HUDEP-2 (cell line): ENCODE measurements at regions not wholly inside any gene's neighbourhood (a gene's known extent, or its start where the extent isn't known, plus 50 kb on each side); places are given as distances from the start of the nearest gene placed in this dataset.
"Not testable (repeated sequence)": the region's sequence is repeated elsewhere in the genome, so short reads cannot be mapped to it uniquely, and the experiment has no call there.

Source experiments
- DNase-seq, 76 experiments: peaks; one replicate each; lab custom pipeline; 2025; ENCODE audit not compliant: unreplicated experiment in 76 of 76; lab: John Stamatoyannopoulos, UW

- no peak for DNase-seq
Measured at GRCh38 chr2:215631696-215632095, 195.8 kb upstream of the FN1 start.

DNA sequence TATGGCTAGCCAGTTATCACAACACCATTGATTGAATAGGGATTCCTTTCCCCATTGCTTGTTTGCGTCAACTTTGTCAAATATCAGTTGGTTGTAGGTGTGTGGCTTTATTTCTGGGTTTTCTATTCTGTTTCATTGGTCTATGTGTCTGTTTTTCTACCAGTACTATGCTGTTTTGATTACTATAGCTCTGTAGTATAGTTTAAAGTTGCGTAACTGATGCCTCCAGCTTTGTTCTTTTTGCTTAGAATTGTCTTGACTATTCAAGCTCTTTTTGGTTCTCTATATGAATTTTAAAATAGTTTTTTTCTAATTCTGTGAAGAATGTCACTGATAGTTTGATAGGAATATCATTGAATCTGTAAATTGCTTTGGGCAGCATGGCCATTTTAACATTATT lies 194.9 kb upstream of the FN1 start:
- DNase-seq, result not testable (repeated sequence)

DNA sequence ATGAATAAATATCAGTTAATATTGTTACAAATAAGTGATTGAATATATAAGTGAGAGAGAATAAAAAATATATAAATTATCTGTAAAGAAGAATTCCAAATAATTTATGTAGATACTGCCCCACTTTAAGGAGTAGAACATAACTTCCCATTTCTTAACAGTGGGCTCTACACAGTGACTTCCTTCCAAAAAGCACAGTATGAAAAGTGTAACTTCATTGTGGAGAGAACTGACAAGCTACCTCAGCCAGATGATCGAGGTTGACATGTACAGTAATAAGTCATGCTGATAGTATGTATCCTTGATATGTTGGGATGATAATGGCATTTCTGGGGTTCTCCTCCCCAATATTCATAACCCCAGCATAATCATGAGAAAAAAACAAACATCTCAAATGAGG lies 191.9 kb upstream of the FN1 start:
- no peak for DNase-seq

DNA sequence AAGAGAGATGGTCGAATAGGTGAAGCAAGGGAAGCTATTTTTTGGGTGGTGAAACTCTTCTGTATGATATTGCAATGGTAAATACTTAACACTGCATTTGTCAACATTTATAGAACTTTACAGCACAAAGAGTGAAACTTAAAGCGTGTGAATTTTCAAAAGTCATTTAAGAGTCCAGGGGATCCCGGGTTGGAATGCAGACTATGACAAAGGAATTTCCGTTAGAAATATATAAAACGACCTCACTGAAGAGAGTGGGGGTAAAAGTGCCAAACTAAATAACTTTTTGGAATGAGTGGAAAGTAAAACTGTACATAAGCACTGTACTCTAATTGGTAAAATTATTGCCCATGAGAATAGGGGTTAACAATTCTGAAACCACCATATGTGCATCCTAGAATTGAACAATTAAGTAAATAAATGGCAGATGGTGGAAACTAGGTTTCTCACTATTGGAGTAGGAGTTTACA lies 191.0 kb upstream of the FN1 start:
- no peak for DNase-seq

DNA sequence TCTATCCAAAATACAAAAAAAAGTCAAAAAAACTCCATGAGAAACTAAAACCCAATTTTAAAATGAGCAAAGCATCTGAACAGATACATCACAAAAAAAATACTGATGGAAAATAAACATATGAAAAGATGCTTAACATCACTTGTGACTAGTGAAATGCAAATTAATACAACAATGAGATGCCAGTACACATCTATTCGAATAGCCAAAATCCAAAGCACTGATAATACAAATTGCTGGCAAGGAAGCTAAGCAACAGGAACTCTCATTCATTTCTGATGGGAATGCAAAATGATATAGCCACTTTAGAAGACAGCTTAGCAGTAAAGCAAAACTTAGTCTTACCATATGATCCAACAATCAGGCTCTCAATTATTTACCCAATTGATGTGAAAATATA lies 190.2 kb upstream of the FN1 start:
- DNase-seq, result no peak

- no peak for DNase-seq
Measured at GRCh38 chr2:215625207-215625606, 189.3 kb upstream of the FN1 start.

GRCh38 chr2:215624423-215624829 lies 188.6 kb upstream of the FN1 start:
- DNase-seq, result no peak

DNA sequence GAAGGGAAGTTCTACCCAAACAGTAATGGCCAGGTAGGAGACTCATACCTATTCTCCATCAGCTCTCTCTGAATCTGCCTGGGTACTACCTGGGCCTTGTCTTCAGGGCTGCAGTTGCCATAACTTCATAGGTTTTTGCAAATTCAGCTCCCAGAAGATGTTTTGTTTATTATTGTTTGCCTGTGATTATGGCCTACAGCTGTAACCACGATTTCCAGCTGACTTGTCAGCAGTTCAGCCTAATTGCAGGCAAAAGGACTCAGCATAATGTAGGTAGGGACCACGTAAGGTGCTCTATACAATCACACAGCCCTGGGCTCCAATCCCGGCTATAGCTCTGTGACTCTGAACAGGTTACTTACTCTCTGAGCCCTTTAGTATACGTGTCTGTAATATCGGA lies 187.0 kb upstream of the FN1 start:
- DNase-seq, result no peak

DNA sequence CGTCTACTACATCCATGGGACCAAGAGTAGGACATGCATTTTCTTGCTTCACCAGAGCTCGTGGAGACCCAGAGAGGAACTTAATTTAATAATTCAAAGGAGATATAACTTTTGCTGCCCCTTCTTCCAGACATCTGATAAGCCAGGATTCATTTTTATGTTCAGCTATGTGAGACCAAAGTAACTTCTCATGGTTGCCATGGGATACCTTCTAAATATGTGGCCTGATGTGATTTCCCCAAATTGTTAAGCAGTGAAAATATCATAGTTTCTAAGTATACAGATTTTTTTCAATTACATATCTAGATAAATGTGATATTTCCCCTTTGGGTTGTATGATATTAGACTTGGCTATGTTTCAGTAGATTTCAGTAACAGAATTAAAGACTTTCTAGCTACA lies 185.5 kb upstream of the FN1 start:
- DNase-seq, result no peak

DNA sequence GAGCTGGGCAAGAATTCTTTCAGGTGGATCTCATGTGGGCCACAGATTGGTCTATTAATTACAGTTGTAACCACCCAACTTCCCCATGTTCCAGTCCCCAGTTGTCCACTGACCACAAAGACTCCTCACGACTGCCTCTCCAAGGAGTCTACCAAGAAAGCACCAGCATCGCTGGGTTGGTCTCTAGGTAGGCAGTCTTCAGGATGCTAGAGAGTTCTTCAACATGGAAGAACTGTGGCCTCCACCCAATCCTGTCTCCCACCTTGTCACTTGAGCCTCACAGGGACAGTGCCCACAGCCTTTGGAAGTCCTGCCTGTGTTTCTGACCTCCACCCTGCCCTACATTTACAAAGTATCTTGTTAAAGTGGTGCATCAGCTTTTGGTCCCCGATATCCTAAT lies 184.7 kb upstream of the FN1 start:
- no peak for DNase-seq

- no peak for DNase-seq
Measured at GRCh38 chr2:215619989-215620388, 184.1 kb upstream of the FN1 start.

- DNase-seq, result no peak
Measured at GRCh38 chr2:215619022-215619958, 183.4 kb upstream of the FN1 start.

GRCh38 chr2:215618145-215618544 lies 182.3 kb upstream of the FN1 start:
- DNase-seq, result no peak

GRCh38 chr2:215617060-215617824 lies 181.4 kb upstream of the FN1 start:
- no peak for DNase-seq

DNA sequence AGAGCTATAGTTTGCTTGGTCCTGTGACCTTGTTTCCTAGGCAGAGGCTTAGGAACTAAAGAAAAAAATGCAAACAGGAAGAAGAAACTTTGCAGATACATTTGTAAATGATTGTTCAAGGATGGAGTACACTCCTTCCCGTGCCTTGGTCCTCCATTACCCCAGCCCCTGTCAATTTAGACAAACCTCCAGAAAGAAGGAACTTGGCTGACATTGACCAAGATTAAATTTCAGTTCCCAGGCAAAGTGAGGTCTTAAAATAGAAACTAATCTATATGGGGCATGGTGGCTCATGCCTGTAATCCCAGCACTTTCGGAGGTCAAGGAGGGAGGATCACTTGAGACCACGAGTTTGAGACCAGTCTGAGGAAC lies 179.9 kb upstream of the FN1 start:
- DNase-seq, result no peak

DNA sequence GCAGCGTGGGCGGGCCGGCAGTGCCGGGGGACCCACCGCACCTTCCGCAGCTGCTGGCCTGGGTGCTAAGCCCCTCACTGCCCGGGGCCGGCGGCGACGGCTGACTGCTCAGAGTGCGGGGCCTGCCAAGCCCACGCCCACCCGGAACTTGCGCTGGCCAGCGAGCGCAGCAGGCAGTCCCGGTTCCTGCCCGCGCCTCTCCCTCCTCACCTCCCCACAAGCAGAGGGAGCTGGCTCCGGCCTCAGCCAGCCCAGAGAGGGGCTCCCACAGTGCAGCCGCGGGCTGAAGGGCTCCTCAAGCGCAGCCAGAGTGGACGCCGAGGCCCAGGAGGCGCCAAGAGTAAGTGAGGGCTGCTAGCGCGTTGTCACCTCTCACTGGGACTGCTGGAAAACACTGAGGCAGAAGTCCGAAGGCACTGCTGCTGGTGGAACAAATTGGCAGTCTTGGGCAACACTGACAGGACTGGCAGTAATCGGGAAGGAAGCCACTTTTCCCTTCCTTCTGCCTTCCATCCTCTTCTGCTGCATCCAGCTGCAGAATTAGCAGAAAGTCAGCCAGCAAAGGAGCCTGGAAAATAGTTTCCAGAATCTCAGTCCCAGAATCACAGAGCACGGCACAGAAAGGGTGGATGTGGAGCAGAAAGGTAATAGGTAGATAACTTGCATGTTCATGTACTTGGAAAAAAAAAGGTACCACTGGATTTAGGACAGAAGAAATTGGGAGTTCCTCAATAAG lies 179.4 kb upstream of the FN1 start:
- DNase-seq, result no peak

- DNase-seq, result no peak
Measured at GRCh38 chr2:215614296-215614695, 178.4 kb upstream of the FN1 start.

DNA sequence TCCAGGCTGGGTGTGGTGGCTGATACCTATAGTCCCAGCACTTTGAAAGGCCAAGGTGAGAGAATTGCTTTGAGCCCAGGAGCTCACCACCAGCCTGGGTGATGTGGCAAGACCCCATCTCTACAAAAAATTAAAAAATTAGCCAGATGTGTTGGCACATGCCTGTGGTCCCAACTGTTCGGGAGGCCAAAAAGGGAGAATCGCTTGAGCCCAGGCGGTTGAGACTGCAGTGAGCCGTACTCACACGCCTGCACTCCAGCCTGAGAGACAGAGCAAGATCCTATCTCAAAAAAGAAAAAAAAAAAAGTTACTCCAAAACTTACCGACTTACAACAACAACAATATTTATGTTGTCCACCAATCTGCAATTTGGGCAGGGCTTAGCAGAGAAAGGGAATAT lies 178.0 kb upstream of the FN1 start:
- no peak for DNase-seq

DNA sequence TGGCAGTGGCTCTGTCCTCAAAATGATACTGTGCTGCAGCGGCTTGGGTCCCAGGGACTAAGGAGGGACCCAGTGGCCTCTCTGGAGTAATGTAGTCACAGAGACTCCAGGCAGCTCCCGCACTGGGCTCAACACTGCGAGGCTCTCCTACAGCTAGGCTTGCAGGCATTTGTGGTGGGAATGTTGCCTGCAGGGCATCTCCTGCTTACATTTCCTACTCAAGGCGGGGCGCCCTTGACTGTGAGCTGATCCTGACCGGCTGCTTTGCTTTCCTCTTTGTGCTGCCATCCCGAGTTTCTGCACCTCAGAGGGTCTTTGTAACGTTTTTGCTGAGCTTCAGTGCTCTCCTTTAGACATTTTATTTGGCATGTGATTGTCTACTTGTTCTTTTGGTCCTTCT lies 177.4 kb upstream of the FN1 start:
- DNase-seq, result no peak

- no peak for DNase-seq
Measured at GRCh38 chr2:215612786-215613185, 176.9 kb upstream of the FN1 start.
